BJ (cell line): ENCODE measurements at regions not wholly inside any gene's neighbourhood (a gene's known extent, or its start where the extent isn't known, plus 50 kb on each side); places are given as distances from the start of the nearest gene placed in this dataset.
"Not testable (repeated sequence)": the region's sequence is repeated elsewhere in the genome, so short reads cannot be mapped to it uniquely, and the experiment has no call there.

ENCODE experiments used
- CTCF ChIA-PET: fragments of 350-600 bp; formaldehyde crosslinking; extraction: SDS; loops from one replicate; lab custom pipeline; 2021; ENCODE audit warnings: antibody characterized with exemption, inconsistent platforms; lab: Yijun Ruan, JAX
- POLR2A ChIA-PET: fragments of 300-600 bp; sonication (Branson Sonifier 250); formaldehyde crosslinking; extraction: SDS; loops from one replicate; lab custom pipeline; 2021; ENCODE audit warnings: antibody characterized with exemption; lab: Charles Lee
- DNase-seq: peaks from one replicate; pipeline ENCODE4 v3.0.0-alpha.2; 2011; ENCODE audit warnings: low read depth
- H3K27me3 ChIP-seq: 2 replicates; pipeline ENCODE4 v1.6.0; 2011; ENCODE audit warnings: low read length; ENCODE audit not compliant: control insufficient read depth, insufficient read depth
- H3K36me3 ChIP-seq: 2 replicates; pipeline ENCODE4 v1.5.1; 2011; ENCODE audit warnings: low read length; ENCODE audit not compliant: control insufficient read depth, insufficient read depth
- H3K4me3 ChIP-seq: 2 replicates; pipeline ENCODE4 v1.5.1; 2011; ENCODE audit warnings: low read depth, mild to moderate bottlenecking, control low read depth, low read length
- TF ChIP-seq, protein P1 (sequence below): IDR thresholded peaks from 2 replicates; pipeline ENCODE4 v1.5.1; 2011; ENCODE audit warnings: low read depth, mild to moderate bottlenecking, control low read depth, inconsistent platforms, low read length, moderate library complexity; ENCODE audit not compliant: insufficient read depth

DNA sequence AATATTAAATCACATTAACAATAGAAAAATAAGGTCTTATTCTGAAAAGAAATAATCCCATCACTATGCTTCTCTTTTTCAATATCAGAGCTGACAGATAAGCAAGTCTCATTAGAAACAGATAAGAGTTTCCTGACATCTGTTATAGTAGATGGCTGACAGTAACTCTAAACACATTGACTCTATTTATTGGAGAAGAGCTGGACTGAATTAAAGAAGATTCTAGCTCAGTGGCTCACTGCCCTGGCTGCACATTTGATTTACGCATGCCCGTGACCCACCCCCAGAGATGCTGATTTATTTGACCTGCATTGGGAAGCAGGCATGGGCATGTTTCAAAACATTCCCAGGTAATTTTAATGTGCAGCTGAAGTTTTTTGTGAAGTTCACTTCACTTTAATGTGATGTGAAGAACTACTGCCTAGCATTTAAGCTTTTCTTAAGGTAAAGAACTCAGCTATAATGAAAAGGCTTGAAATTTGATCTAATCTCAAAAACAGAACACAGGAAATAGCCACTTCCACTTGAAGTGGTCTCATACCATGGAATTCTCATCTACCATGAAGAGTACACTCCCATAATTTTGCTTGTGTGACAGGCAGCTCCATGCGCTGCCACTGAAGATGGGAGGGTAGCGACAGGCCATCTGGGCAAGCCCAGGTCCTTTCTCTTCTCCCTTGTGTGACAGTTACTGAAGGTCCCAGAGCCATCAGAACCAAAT is 162.3 kb downstream of the TPBG start:
- Histone ChIP-seq H3K27me3 (no peaks in the 10 kb centered on the region), H3K36me3 (no peaks in the 10 kb centered on the region), H3K4me3 (no peak overlapping the region)
- TF ChIP-seq, protein P1, sequence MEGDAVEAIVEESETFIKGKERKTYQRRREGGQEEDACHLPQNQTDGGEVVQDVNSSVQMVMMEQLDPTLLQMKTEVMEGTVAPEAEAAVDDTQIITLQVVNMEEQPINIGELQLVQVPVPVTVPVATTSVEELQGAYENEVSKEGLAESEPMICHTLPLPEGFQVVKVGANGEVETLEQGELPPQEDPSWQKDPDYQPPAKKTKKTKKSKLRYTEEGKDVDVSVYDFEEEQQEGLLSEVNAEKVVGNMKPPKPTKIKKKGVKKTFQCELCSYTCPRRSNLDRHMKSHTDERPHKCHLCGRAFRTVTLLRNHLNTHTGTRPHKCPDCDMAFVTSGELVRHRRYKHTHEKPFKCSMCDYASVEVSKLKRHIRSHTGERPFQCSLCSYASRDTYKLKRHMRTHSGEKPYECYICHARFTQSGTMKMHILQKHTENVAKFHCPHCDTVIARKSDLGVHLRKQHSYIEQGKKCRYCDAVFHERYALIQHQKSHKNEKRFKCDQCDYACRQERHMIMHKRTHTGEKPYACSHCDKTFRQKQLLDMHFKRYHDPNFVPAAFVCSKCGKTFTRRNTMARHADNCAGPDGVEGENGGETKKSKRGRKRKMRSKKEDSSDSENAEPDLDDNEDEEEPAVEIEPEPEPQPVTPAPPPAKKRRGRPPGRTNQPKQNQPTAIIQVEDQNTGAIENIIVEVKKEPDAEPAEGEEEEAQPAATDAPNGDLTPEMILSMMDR, result no peak
- POLR2A ChIA-PET, result no interaction called here
- CTCF ChIA-PET, result no interaction called here
- DNase-seq, result no peak

DNA sequence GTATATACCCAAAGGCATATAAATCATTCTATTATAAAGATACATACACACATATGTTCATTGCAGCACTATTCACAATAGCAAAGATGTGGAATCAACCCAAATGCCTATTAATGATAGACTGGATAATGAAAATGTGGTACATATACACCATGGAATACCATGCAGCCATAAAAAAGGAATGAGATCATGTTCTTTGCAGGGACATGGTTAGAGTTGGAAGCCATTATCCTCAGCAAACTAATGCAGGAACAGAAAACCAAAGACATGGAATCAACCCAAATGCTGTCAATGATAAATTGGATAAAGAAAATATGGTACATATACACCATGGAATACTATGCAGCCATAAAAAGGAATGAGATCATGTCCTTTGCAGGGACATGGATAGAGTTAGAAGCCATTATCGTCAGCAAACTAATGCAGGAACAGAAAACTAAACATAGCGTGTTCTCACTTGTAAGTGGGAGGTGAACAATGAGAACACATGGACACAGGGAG is 166.4 kb downstream of the TPBG start:
- DNase-seq, CTCF ChIA-PET, H3K36me3 ChIP-seq, H3K27me3 ChIP-seq, H3K4me3 ChIP-seq, POLR2A ChIA-PET: not testable (repeated sequence)

DNA sequence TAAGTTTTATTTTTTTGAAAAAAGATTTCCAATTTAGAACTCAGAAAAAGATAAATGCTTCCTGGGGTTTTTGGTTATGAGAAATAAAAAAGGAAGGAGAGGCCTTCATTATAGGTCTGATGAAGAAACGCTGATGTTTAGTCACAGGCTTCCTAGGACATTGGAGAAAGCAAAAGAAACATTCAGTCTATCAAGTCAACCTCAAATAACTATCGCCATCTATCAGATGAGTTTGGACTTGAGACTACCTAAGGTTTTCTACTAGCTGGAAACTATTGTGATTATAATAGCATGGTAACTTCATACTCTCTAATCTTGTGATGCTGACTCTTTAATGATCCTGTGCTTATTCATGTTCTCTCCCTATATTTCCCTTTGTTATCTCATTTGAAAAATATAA is 171.3 kb downstream of the TPBG start:
- ChIA-PET CTCF (no interaction called here), POLR2A (no interaction called here)
- Histone ChIP-seq H3K4me3 (no peak overlapping the region), H3K36me3 (no peaks in the 10 kb centered on the region), H3K27me3 (no peaks in the 10 kb centered on the region)
- DNase-seq, result no peak
- TF ChIP-seq, protein P1, result no peak

DNA sequence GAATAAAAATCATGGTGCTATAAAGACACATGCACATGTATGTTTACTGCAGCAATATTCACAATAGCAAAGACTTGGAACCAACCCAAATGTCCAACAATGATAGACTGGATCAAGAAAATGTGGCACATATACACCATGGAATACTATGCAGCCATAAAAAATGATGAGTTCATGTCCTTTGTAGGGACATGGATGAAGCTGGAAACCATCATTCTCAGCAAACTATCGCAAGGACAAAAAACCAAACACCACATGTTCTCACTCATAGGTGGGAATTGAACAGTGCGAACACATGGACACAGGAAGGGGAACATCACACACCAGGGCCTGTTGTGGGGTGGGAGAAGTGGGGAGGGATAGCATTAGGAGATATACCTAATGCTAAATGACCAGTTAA is 185.9 kb downstream of the TPBG start:
- CTCF ChIA-PET, POLR2A ChIA-PET, H3K4me3 ChIP-seq, H3K27me3 ChIP-seq, DNase-seq, H3K36me3 ChIP-seq: not testable (repeated sequence)

DNA sequence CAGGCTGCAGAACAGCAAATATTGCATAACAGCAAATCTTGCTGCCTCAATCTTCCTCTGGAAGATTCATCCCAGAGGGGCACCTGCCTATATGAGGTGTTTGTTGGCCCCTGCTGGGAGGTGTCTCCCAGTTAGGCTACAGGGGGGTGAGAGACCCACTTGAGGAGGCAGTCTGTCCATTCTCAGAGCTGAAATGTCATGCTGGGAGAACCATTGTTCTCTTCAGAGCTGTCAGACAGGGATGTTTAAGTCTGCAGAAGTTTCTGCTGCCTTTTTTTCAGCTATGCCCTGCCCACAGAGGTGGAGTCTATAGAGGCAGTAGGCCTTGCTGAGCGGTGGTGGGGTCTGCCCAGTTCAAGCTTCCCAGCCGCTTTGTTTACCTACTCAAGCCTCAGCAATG is 187.7 kb downstream of the TPBG start:
- POLR2A ChIA-PET, H3K4me3 ChIP-seq, DNase-seq, CTCF ChIA-PET, H3K36me3 ChIP-seq, H3K27me3 ChIP-seq: not testable (repeated sequence)

DNA sequence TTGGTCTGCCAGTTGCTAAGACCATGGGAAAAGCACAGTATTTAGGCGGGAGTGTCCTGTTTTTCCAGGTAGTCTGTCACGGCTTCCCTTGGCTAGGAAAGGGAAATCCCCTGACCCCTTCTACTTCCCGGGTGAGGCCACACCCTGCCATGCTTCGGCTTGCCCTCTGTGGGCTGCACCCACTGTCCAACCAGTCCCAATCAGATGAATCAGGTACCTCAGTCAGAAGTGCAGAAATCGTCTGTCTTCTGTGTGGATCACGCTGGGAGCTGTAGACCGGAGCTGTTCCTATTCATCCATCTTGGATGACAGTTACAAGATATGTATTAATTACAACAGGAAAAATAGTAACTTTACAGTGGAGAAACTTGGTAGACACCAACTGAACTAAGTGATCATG is 188.2 kb downstream of the TPBG start:
- TF ChIP-seq, protein P1, result no peak
- ChIA-PET CTCF (no interaction called here), POLR2A (no interaction called here)
- no peak overlapping the region for H3K4me3 ChIP-seq
- no peaks in the 10 kb centered on the region for H3K27me3 ChIP-seq
- DNase-seq, result no peak
- H3K36me3 ChIP-seq, result no peaks in the 10 kb centered on the region
